Endodermal cell (in vitro differentiated cells): ENCODE measurements at regions not wholly inside any gene's neighbourhood (a gene's known extent, or its start where the extent isn't known, plus 50 kb on each side); places are given as distances from the start of the nearest gene placed in this dataset.

ENCODE experiments used
- DNase-seq: peaks from one replicate; pipeline ENCODE4 v3.0.0-alpha.2; 2017
- H3K27ac ChIP-seq: 2 replicates; pipeline ENCODE4 v1.5.1; 2013; ENCODE audit warnings: mild to moderate bottlenecking, low read depth, low read length, moderate library complexity
- H3K27me3 ChIP-seq: 2 replicates; pipeline ENCODE4 v1.6.1; 2013; ENCODE audit warnings: mild to moderate bottlenecking, low read length, moderate library complexity; ENCODE audit not compliant: insufficient read depth, control insufficient read depth, poor library complexity, severe bottlenecking
- H3K36me3 ChIP-seq: 2 replicates; pipeline ENCODE4 v1.7.0; 2013; ENCODE audit warnings: mild to moderate bottlenecking, low read length, moderate library complexity; ENCODE audit not compliant: control insufficient read depth, insufficient read depth
- H3K4me1 ChIP-seq: one replicate; pipeline ENCODE4 v1.7.0; 2013; ENCODE audit warnings: low read length; ENCODE audit not compliant: control insufficient read depth, insufficient read depth
- H3K4me3 ChIP-seq: 2 replicates; pipeline ENCODE4 v1.5.1; 2013; ENCODE audit warnings: mild to moderate bottlenecking, low read length, moderate library complexity
- H3K9ac ChIP-seq: 2 replicates; pipeline ENCODE4 v1.6.1; 2013; ENCODE audit warnings: mild to moderate bottlenecking, low read length, moderate library complexity; ENCODE audit not compliant: poor library complexity, severe bottlenecking; ENCODE audit errors: extremely low read depth
- H3K9me3 ChIP-seq: 2 replicates; pipeline ENCODE4 v1.6.1; 2013; ENCODE audit warnings: mild to moderate bottlenecking, low read length, moderate library complexity; ENCODE audit not compliant: control insufficient read depth
- H3K27ac Mint-ChIP-seq: 2 replicates; pipeline ENCODE4 v1.8.0; 2020; ENCODE audit warnings: mixed read lengths
- H3K27me3 Mint-ChIP-seq: 2 replicates; pipeline ENCODE4 v1.8.0; 2021; ENCODE audit warnings: mild to moderate bottlenecking, mixed read lengths; ENCODE audit not compliant: insufficient read depth
- H3K36me3 Mint-ChIP-seq: 2 replicates; pipeline ENCODE4 v1.8.0; 2020; ENCODE audit warnings: low read depth, mixed read lengths
- H3K4me1 Mint-ChIP-seq: 2 replicates; pipeline ENCODE4 v1.8.0; 2020; ENCODE audit warnings: mixed read lengths
- H3K4me3 Mint-ChIP-seq: 2 replicates; pipeline ENCODE4 v1.8.0; 2020; ENCODE audit warnings: mild to moderate bottlenecking, moderate library complexity, mixed read lengths
- H3K9me3 Mint-ChIP-seq: 2 replicates; pipeline ENCODE4 v1.8.0; 2020; ENCODE audit warnings: mild to moderate bottlenecking, mixed read lengths
- CTCF ChIP-seq: fragments of 200-600 bp; sonication (generic); conservative IDR thresholded peaks from 2 replicates; pipeline ENCODE4 v1.5.0; 2021; ENCODE audit warnings: antibody characterized with exemption, mild to moderate bottlenecking
- WGBS, 2 experiments: methylation state at CpG; one replicate each; pipeline versions ENCODE4 v1.1.5 to v1.1.7; 2013; ENCODE audit warnings: missing lambda C conversion rate in 2 of 2, mixed read lengths in 1 of 2; ENCODE audit not compliant: insufficient coverage in 1 of 2, insufficient read length in 1 of 2; 5-methylcytosine and 5-hydroxymethylcytosine counted together

- no peak overlapping the region for H3K27ac Mint-ChIP-seq
- no peak overlapping the region for H3K9ac ChIP-seq
- H3K4me3 Mint-ChIP-seq = no peak overlapping the region
- no peak overlapping the region for H3K27ac ChIP-seq
- TF ChIP-seq CTCF = no peak
- no peak for DNase-seq
- no peaks in the 10 kb centered on the region for H3K36me3 Mint-ChIP-seq
- no peaks in the 10 kb centered on the region for H3K4me1 ChIP-seq
- no peaks in the 10 kb centered on the region for H3K36me3 ChIP-seq
- H3K9me3 ChIP-seq = no peaks in the 10 kb centered on the region
- H3K27me3 ChIP-seq = no peaks in the 10 kb centered on the region
- no peak overlapping the region for H3K4me3 ChIP-seq
- H3K9me3 Mint-ChIP-seq = no peaks in the 10 kb centered on the region
- H3K4me1 Mint-ChIP-seq = no peaks in the 10 kb centered on the region
- WGBS, 2 experiments = 100% methylated on average over 2 of the region's 2 CpGs; no CpG with 5 or more reads in 1 of the 2 experiments
- H3K27me3 Mint-ChIP-seq = no peaks in the 10 kb centered on the region
Observed at GRCh38 chr12:17950898-17951297, 139.1 kb downstream of the RERGL start.

GRCh38 chr12:17949558-17950141 is 140.3 kb downstream of the RERGL start:
- Histone ChIP-seq H3K4me1 (no peaks in the 10 kb centered on the region), H3K4me3 (no peak overlapping the region), H3K27ac (no peak overlapping the region), H3K9ac (no peak overlapping the region), H3K36me3 (no peaks in the 10 kb centered on the region), H3K9me3 (no peaks in the 10 kb centered on the region), H3K27me3 (no peaks in the 10 kb centered on the region)
- Mint-ChIP-seq H3K36me3 (no peaks in the 10 kb centered on the region), H3K27me3 (no peaks in the 10 kb centered on the region), H3K27ac (no peak overlapping the region), H3K4me3 (no peak overlapping the region), H3K9me3 (no peaks in the 10 kb centered on the region), H3K4me1 (no peaks in the 10 kb centered on the region)
- peak; percentile 50 for DNase-seq
- 93 to 94% methylated on average over 2 of the region's 2 CpGs for WGBS, 2 experiments
- no peak for TF ChIP-seq CTCF

GRCh38 chr12:17928708-17929366 is 161.2 kb downstream of the RERGL start:
- H3K9me3 Mint-ChIP-seq = no peaks in the 10 kb centered on the region
- peak; percentile 16 for TF ChIP-seq CTCF
- Histone ChIP-seq H3K4me1 (no peaks in the 10 kb centered on the region), H3K4me3 (no peak overlapping the region), H3K27ac (no peak overlapping the region), H3K27me3 (no peaks in the 10 kb centered on the region), H3K36me3 (no peaks in the 10 kb centered on the region), H3K9ac (no peak overlapping the region), H3K9me3 (peaks cover 6% of the 10 kb centered on the region)
- no peaks in the 10 kb centered on the region for H3K27me3 Mint-ChIP-seq
- H3K27ac Mint-ChIP-seq = peak overlapping the region; percentile 14
- H3K4me1 Mint-ChIP-seq = peaks cover 5% of the 10 kb centered on the region
- no peak overlapping the region for H3K4me3 Mint-ChIP-seq
- DNase-seq = no peak
- no peaks in the 10 kb centered on the region for H3K36me3 Mint-ChIP-seq
- WGBS, 2 experiments = 79 to 85% methylated on average over 2 to 4 of the region's 4 CpGs
